Endothelial cell of umbilical vein (primary cell): ENCODE measurements at regions not wholly inside any gene's neighbourhood (a gene's known extent, or its start where the extent isn't known, plus 50 kb on each side); places are given as distances from the start of the nearest gene placed in this dataset.

Experiments
- BruUV-seq: library from RNA; stranded (reverse); fragments of 400-500 nt; replicated peaks from 2 replicates; lab custom pipeline; 2021; lab: Mats Ljungman, UMichigan
- CTCF ChIA-PET: fragments of 300-600, 350-600 bp; sonication (Branson Sonifier 250); formaldehyde crosslinking; loops from one replicate; lab custom pipeline; 2021; ENCODE audit warnings: antibody characterized with exemption, inconsistent platforms; lab: Charles Lee
- POLR2A ChIA-PET: fragments of 300-600, 350-600 bp; sonication (Branson Sonifier 250); formaldehyde crosslinking; loops from one replicate; lab custom pipeline; 2021; ENCODE audit warnings: antibody characterized with exemption, inconsistent platforms; lab: Charles Lee
- DNase-seq: peaks from one replicate; pipeline ENCODE4 v3.0.0-alpha.2; 2011; ENCODE audit warnings: low read depth, low spot score
- FAIRE-seq: peaks from 2 replicates; lab custom pipeline; 2011; peaks lifted over from hg19 to GRCh38; lab: Jason Lieb, UNC
- H2AFZ ChIP-seq: 2 replicates; pipeline ENCODE4 v1.6.0; 2012; ENCODE audit warnings: low read depth, low read length, control low read depth, inconsistent platforms
- H3K27ac ChIP-seq: 2 replicates; pipeline ENCODE4 v1.5.1; 2011; ENCODE audit warnings: low read depth, mild to moderate bottlenecking, control low read depth, low read length, moderate library complexity; ENCODE audit not compliant: insufficient read depth
- H3K27me3 ChIP-seq, 2 experiments: 2 replicates each; pipeline versions ENCODE4 v1.6.0 to v1.6.1; 2011; ENCODE audit warnings: low read length in 2 of 2, mixed read lengths in 1 of 2; ENCODE audit not compliant: control insufficient read depth in 2 of 2, insufficient read depth in 2 of 2
- H3K36me3 ChIP-seq, 2 experiments: 2 replicates in 1 of 2; 3 replicates in 1 of 2; pipeline ENCODE4 v1.5.1; 2011; ENCODE audit warnings: low read length in 2 of 2, mild to moderate bottlenecking in 1 of 2, moderate library complexity in 1 of 2; ENCODE audit not compliant: control insufficient read depth in 2 of 2, insufficient read depth in 2 of 2; ENCODE audit errors: extremely low read depth in 1 of 2
- H3K4me1 ChIP-seq: 3 replicates; pipeline ENCODE4 v1.5.1; 2011; ENCODE audit warnings: mild to moderate bottlenecking, low read length; ENCODE audit not compliant: control insufficient read depth, insufficient read depth; ENCODE audit errors: extremely low read depth
- H3K4me2 ChIP-seq: 2 replicates; pipeline ENCODE4 v1.6.1; 2011; ENCODE audit warnings: low read length, control low read depth, mixed read lengths; ENCODE audit not compliant: insufficient read depth
- H3K4me3 ChIP-seq, 3 experiments: fragments of 200-600 bp in 1 of 3; sonication (generic), shearing (Covaris generic) in 1 of 3; replicated peaks in 1 of 3; 2 replicates each; pipeline ENCODE4 v1.5.1; 2011 to 2016; ENCODE audit warnings: control low read depth in 3 of 3, low read length in 3 of 3, mild to moderate bottlenecking in 2 of 3, inconsistent platforms in 1 of 3, low read depth in 1 of 3, moderate library complexity in 1 of 3; ENCODE audit not compliant: insufficient read depth in 1 of 3
- H3K79me2 ChIP-seq: 2 replicates; pipeline ENCODE4 v1.6.0; 2012; ENCODE audit warnings: low read length, inconsistent platforms; ENCODE audit not compliant: control insufficient read depth, insufficient read depth
- H3K9ac ChIP-seq: replicated peaks from 2 replicates; pipeline ENCODE3; 2011; ENCODE audit warnings: low read length, control low read depth; ENCODE audit not compliant: insufficient read depth; ENCODE audit errors: extremely low read depth
- H3K9me1 ChIP-seq: replicated peaks from 3 replicates; pipeline ENCODE4 v1.6.0; 2011; ENCODE audit warnings: mild to moderate bottlenecking, low read length; ENCODE audit not compliant: control insufficient read depth, insufficient read depth; ENCODE audit errors: extremely low read depth
- H3K9me3 ChIP-seq: replicated peaks from 2 replicates; pipeline ENCODE4 v1.5.1; 2012; ENCODE audit warnings: low read length, inconsistent platforms; ENCODE audit not compliant: control insufficient read depth, insufficient read depth
- H4K20me1 ChIP-seq: replicated peaks from 2 replicates; pipeline ENCODE3; 2011; ENCODE audit warnings: mild to moderate bottlenecking, low read length; ENCODE audit not compliant: control insufficient read depth, insufficient read depth; ENCODE audit errors: extremely low read depth
- CTCF ChIP-seq, 2 donors: IDR thresholded peaks; 1 replicate in 1 of 2; 2 replicates in 1 of 2; pipeline ENCODE4 v1.5.1; 2011; ENCODE audit warnings: low read length in 2 of 2, mild to moderate bottlenecking in 2 of 2, moderate library complexity in 2 of 2, control low read depth in 1 of 2, inconsistent platforms in 1 of 2, low read depth in 1 of 2; ENCODE audit not compliant: insufficient read depth in 1 of 2; ENCODE audit errors: extremely low read depth in 1 of 2
- EZH2 ChIP-seq: IDR thresholded peaks from 2 replicates; pipeline ENCODE4 v1.6.1; 2012; ENCODE audit warnings: borderline replicate concordance, low read depth, mild to moderate bottlenecking, moderate library complexity, low read length, inconsistent platforms; ENCODE audit not compliant: severe bottlenecking
- FOS ChIP-seq: IDR thresholded peaks from 2 replicates; pipeline ENCODE4 v1.6.1; 2011; ENCODE audit warnings: mild to moderate bottlenecking, low read length, moderate library complexity, borderline replicate concordance; ENCODE audit not compliant: insufficient read depth
- GATA2 ChIP-seq: IDR thresholded peaks from 2 replicates; pipeline ENCODE4 v1.7.0; 2011; ENCODE audit warnings: low read depth, mild to moderate bottlenecking, moderate library complexity, mixed read lengths, low read length; ENCODE audit not compliant: insufficient read length, insufficient read depth
- JUN ChIP-seq: IDR thresholded peaks from 2 replicates; pipeline ENCODE4 v1.6.1; 2011; ENCODE audit warnings: borderline replicate concordance, low read depth; ENCODE audit not compliant: insufficient read length, insufficient read depth
- MAX ChIP-seq: IDR thresholded peaks from 2 replicates; pipeline ENCODE4 v1.6.1; 2011; ENCODE audit not compliant: insufficient read depth, insufficient read length
- MYC ChIP-seq: IDR thresholded peaks from one replicate; pipeline ENCODE4 v1.6.1; 2011; ENCODE audit warnings: mild to moderate bottlenecking, low read depth, low read length
- POLR2A ChIP-seq: IDR thresholded peaks from 2 replicates; pipeline ENCODE4 v1.6.1; 2012; ENCODE audit warnings: low read depth, mild to moderate bottlenecking, control low read depth, low read length
- POLR2AphosphoS5 ChIP-seq: IDR thresholded peaks from 2 replicates; pipeline ENCODE4 v1.6.1; 2012; ENCODE audit warnings: low read depth, mild to moderate bottlenecking, control low read depth, low read length, moderate library complexity; ENCODE audit not compliant: insufficient read depth
- dilution Hi-C: fragments of 300-500 bp; cut with MboI; formaldehyde crosslinking; loops from one replicate; pipeline ENCODE4 v1.15.0; 2019; ENCODE audit warnings: low sequenced_read_pairs; ENCODE audit not compliant: extremely low pct_ligation_motif_present
- intact Hi-C: fragments of 100-400 bp; cut with micrococcal nuclease; formaldehyde crosslinking; loops from one replicate; pipeline ENCODE4 v1.10.0; 2022

- Histone ChIP-seq H3K27me3 (peaks cover 14 to 16% of the 10 kb centered on the region in 2 experiments), H3K4me3 (no peak overlapping the region), H3K4me1 (no peaks in the 10 kb centered on the region), H3K36me3 (no peaks in the 10 kb centered on the region), H3K4me2 (no peak overlapping the region), H3K9ac (no peak overlapping the region), H2AFZ (no peak overlapping the region), H3K9me3 (no peaks in the 10 kb centered on the region), H3K79me2 (no peaks in the 10 kb centered on the region), H3K27ac (no peak overlapping the region), H4K20me1 (no peaks in the 10 kb centered on the region), H3K9me1 (no peaks in the 10 kb centered on the region)
- CTCF ChIA-PET = interaction anchor here (0.6 to 10.8 kb wide), 52 partner anchors 9 to 1214 kb away, joined by 3 to 249 read pairs (median 5); partner anchors contain the start of gene RCN1
- dilution Hi-C loops = no loop called here
- POLR2A ChIA-PET = no interaction called here
- intact Hi-C loops = loop anchor here (1.0 to 10.0 kb wide), 9 partner anchors 169 to 1072 kb away; no protein-coding TSS in a partner anchor
- peak; percentile 88 for DNase-seq
- FAIRE-seq = peak; percentile 83
- no TSS peak for BruUV-seq
- TF ChIP-seq EZH2 = no peak
- peak; percentile 79 to 83 for TF ChIP-seq CTCF (IDR thresholded peaks at IDR 0.05; ENCODE audit: extremely low read depth in 1 of 2, insufficient read depth in 1 of 2, low read depth in 1 of 2, low read length in 2 of 2)
These were observed 85.5 kb downstream of the RCN1 start for GRCh38 chr11:32176223-32176934.

GRCh38 chr11:32178692-32179091 lies 87.8 kb downstream of the RCN1 start:
- no peaks in the 10 kb centered on the region for H3K36me3 ChIP-seq
- H3K9me3 ChIP-seq = no peaks in the 10 kb centered on the region
- H2AFZ ChIP-seq = no peak overlapping the region
- H3K79me2 ChIP-seq = no peaks in the 10 kb centered on the region
- no peak overlapping the region for H3K9ac ChIP-seq
- H3K9me1 ChIP-seq = no peaks in the 10 kb centered on the region
- ChIA-PET CTCF (interaction anchor here (1.3 to 10.8 kb wide), 5 partner anchors 126 to 1072 kb away, joined by 3 to 249 read pairs (median 23); no protein-coding TSS in a partner anchor), POLR2A (no interaction called here)
- BruUV-seq = no TSS peak
- no peak overlapping the region for H3K27ac ChIP-seq
- DNase-seq = no peak
- TF ChIP-seq EZH2 = no peak
- no peak for TF ChIP-seq MYC
- TF ChIP-seq POLR2AphosphoS5 = no peak
- no peak for TF ChIP-seq POLR2A
- no peak for TF ChIP-seq GATA2
- TF ChIP-seq CTCF (IDR thresholded peaks at IDR 0.05; ENCODE audit: extremely low read depth in 1 of 2, insufficient read depth in 1 of 2, low read depth in 1 of 2, low read length in 2 of 2) = no peak
- TF ChIP-seq FOS = no peak
- TF ChIP-seq JUN = no peak
- no peak for TF ChIP-seq MAX
- no peak overlapping the region for H3K4me3 ChIP-seq
- H3K4me2 ChIP-seq = no peak overlapping the region
- dilution Hi-C loops (no loop called here), intact Hi-C loops (loop anchor here (5.0 to 10.0 kb wide), 3 partner anchors 306 to 1074 kb away; no protein-coding TSS in a partner anchor)
- no peaks in the 10 kb centered on the region for H3K4me1 ChIP-seq
- FAIRE-seq = no peak
- peaks cover 5 to 7% of the 10 kb centered on the region in 2 experiments for H3K27me3 ChIP-seq
- no peaks in the 10 kb centered on the region for H4K20me1 ChIP-seq
